Breast epithelium (tissue), 4 donors: ENCODE measurements at regions not wholly inside any gene's neighbourhood (a gene's known extent, or its start where the extent isn't known, plus 50 kb on each side); places are given as distances from the start of the nearest gene placed in this dataset.
"Not testable (repeated sequence)": the region's sequence is repeated elsewhere in the genome, so short reads cannot be mapped to it uniquely, and the experiment has no call there.

Experiments used
- DNase-seq, 2 donors: peaks; one replicate each; pipeline ENCODE4 v3.0.0-alpha.2; 2019; ENCODE audit warnings: low spot score in 2 of 2
- H3K27ac ChIP-seq, 2 donors: fragments of 200-600 bp; sonication (generic) in 1 of 2; one replicate each; pipeline ENCODE4 v1.5.1; 2016 to 2019; ENCODE audit warnings: mild to moderate bottlenecking in 1 of 2
- H3K27me3 ChIP-seq, 2 donors: fragments of 200-600 bp; sonication (generic) in 1 of 2; one replicate each; pipeline versions ENCODE4 v1.5.1 to v1.6.0; 2017 to 2019; ENCODE audit warnings: control low read depth in 1 of 2, mild to moderate bottlenecking in 1 of 2
- H3K36me3 ChIP-seq: fragments of 200-600 bp; one replicate; pipeline ENCODE4 v1.5.1; 2019
- H3K4me1 ChIP-seq, 2 donors: fragments of 200-600 bp; sonication (generic); one replicate each; pipeline ENCODE4 v1.5.1; 2016 to 2019; ENCODE audit warnings: control low read depth in 1 of 2
- H3K4me3 ChIP-seq, 3 donors: fragments of 200-600 bp; sonication (generic); 1 replicate in 2 of 3; 2 replicates in 1 of 3; pipeline ENCODE4 v1.5.1; 2016 to 2019; ENCODE audit warnings: mild to moderate bottlenecking in 3 of 3, moderate library complexity in 2 of 3
- H3K9me3 ChIP-seq, 2 donors: fragments of 200-600 bp; sonication (generic) in 1 of 2; one replicate each; pipeline ENCODE4 v1.5.1; 2016 to 2019; ENCODE audit warnings: control low read depth in 1 of 2
- POLR2A ChIP-seq: fragments of 450-650 bp; IDR thresholded peaks from one replicate; pipeline ENCODE4 v1.6.1; 2016; ENCODE audit warnings: antibody characterized with exemption, mild to moderate bottlenecking, moderate library complexity
- POLR2AphosphoS5 ChIP-seq, 3 donors: sonication (generic); formaldehyde crosslinking; IDR thresholded peaks; one replicate each; pipeline ENCODE4 v1.6.1; 2017; ENCODE audit warnings: antibody characterized with exemption in 3 of 3
- intact Hi-C: fragments of 100-400 bp; cut with DNase I; formaldehyde crosslinking; loops from one replicate; pipeline ENCODE4 v1.15.1; 2023; ENCODE audit warnings: low total_unique reads
- TF ChIP-seq, protein P1 (sequence below), 3 donors: fragments of 450-650 bp; IDR thresholded peaks; one replicate each; pipeline ENCODE4 v1.5.1; 2016 to 2017; ENCODE audit warnings: antibody characterized with exemption in 3 of 3, mild to moderate bottlenecking in 3 of 3, moderate library complexity in 3 of 3

GRCh38 chr1:94300731-94301130 lies 63.3 kb upstream of the ARHGAP29 start:
- Histone ChIP-seq H3K36me3 (no peaks in the 10 kb centered on the region), H3K9me3 (no peaks in the 10 kb centered on the region), H3K27me3 (no peaks in the 10 kb centered on the region), H3K4me1 (peaks cover 0 to 4% of the 10 kb centered on the region in 2 donors), H3K4me3 (no peak overlapping the region), H3K27ac (peak overlapping the region; percentile 64 to 88)
- TF ChIP-seq POLR2AphosphoS5 (IDR thresholded peaks at IDR 0.05) (no peak), POLR2A (no peak)
- TF ChIP-seq, protein P1, sequence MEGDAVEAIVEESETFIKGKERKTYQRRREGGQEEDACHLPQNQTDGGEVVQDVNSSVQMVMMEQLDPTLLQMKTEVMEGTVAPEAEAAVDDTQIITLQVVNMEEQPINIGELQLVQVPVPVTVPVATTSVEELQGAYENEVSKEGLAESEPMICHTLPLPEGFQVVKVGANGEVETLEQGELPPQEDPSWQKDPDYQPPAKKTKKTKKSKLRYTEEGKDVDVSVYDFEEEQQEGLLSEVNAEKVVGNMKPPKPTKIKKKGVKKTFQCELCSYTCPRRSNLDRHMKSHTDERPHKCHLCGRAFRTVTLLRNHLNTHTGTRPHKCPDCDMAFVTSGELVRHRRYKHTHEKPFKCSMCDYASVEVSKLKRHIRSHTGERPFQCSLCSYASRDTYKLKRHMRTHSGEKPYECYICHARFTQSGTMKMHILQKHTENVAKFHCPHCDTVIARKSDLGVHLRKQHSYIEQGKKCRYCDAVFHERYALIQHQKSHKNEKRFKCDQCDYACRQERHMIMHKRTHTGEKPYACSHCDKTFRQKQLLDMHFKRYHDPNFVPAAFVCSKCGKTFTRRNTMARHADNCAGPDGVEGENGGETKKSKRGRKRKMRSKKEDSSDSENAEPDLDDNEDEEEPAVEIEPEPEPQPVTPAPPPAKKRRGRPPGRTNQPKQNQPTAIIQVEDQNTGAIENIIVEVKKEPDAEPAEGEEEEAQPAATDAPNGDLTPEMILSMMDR (IDR thresholded peaks at IDR 0.05) = no peak
- intact Hi-C loops = no loop called here
- no peak for DNase-seq

GRCh38 chr1:94299627-94300553 lies 62.5 kb upstream of the ARHGAP29 start:
- no peak overlapping the region for H3K4me3 ChIP-seq
- TF ChIP-seq POLR2AphosphoS5 (IDR thresholded peaks at IDR 0.05) (peak in 1 of 3 donors; percentile 9), POLR2A (no peak)
- TF ChIP-seq, protein P1 (IDR thresholded peaks at IDR 0.05) = no peak
- no peaks in the 10 kb centered on the region for H3K9me3 ChIP-seq
- peak in 1 of 2 donors; percentile 25 for DNase-seq
- intact Hi-C loops = no loop called here
- H3K27ac ChIP-seq = peak overlapping the region; percentile 64 to 88
- H3K27me3 ChIP-seq = no peaks in the 10 kb centered on the region
- H3K4me1 ChIP-seq = peaks cover 0 to 4% of the 10 kb centered on the region in 2 donors
- no peaks in the 10 kb centered on the region for H3K36me3 ChIP-seq

DNA sequence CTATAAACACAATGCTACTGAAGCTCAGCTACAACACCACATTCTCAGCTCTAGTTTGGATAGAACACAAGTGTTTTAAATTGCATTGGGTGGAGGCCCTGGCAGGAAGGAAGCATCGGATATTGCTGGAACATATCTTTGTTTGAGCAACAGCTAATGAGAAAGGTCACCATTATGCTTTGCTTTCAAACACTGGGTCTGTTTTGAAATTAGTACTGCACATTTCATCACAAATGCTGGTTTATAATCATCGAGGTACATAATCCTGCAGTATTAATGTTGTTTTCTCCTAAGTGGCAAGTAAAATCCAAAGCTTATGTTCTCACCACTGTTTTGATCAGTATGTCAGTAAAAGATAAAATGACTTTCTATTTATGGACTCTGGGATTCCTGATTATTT lies 61.5 kb upstream of the ARHGAP29 start:
- H3K27me3 ChIP-seq = no peaks in the 10 kb centered on the region
- DNase-seq = peak in 1 of 2 donors; percentile 47
- intact Hi-C loops = no loop called here
- no peak overlapping the region for H3K4me3 ChIP-seq
- H3K36me3 ChIP-seq = no peaks in the 10 kb centered on the region
- no peaks in the 10 kb centered on the region for H3K9me3 ChIP-seq
- peak overlapping the region; percentile 64 to 88 for H3K27ac ChIP-seq
- H3K4me1 ChIP-seq = peaks cover 0 to 4% of the 10 kb centered on the region in 2 donors
- TF ChIP-seq, protein P1 (IDR thresholded peaks at IDR 0.05) = no peak
- peak in 2 of 3 donors; percentile 55 to 63 for TF ChIP-seq POLR2AphosphoS5 (IDR thresholded peaks at IDR 0.05)

DNA sequence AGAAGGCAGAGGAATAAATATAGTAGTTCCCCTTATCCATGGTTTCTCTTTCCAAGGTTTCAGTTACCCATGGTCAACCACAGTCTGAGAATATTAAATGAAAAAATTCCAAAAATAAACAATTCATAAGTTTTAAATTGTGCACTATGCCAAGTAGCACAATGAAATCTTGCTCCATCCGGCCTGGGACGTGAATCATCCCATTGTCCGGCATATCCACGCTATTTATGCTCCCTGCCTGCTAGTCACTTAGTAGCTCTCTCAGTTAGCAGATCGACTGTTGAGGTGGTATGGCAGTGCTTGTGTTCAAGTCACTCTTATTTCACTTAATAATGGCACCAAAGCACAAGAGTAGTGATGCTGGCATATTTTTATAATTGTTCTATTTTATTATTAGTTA lies 58.6 kb upstream of the ARHGAP29 start:
- Histone ChIP-seq H3K27ac (peak overlapping the region; percentile 21 to 30), H3K4me3 (no peak overlapping the region), H3K36me3 (no peaks in the 10 kb centered on the region), H3K9me3 (no peaks in the 10 kb centered on the region), H3K4me1 (peaks cover 0 to 4% of the 10 kb centered on the region in 2 donors), H3K27me3 (no peaks in the 10 kb centered on the region)
- TF ChIP-seq, protein P1 (IDR thresholded peaks at IDR 0.05) = no peak
- TF ChIP-seq POLR2AphosphoS5 (IDR thresholded peaks at IDR 0.05) (no peak), POLR2A (no peak)
- peak in 1 of 2 donors; percentile 39 for DNase-seq
- intact Hi-C loops = no loop called here

- H3K27me3 ChIP-seq, intact Hi-C loops, H3K9me3 ChIP-seq, H3K27ac ChIP-seq, H3K4me3 ChIP-seq, H3K36me3 ChIP-seq, H3K4me1 ChIP-seq, DNase-seq: not testable (repeated sequence)
These were observed 55.6 kb upstream of the ARHGAP29 start for GRCh38 chr1:94292978-94293377.

DNA sequence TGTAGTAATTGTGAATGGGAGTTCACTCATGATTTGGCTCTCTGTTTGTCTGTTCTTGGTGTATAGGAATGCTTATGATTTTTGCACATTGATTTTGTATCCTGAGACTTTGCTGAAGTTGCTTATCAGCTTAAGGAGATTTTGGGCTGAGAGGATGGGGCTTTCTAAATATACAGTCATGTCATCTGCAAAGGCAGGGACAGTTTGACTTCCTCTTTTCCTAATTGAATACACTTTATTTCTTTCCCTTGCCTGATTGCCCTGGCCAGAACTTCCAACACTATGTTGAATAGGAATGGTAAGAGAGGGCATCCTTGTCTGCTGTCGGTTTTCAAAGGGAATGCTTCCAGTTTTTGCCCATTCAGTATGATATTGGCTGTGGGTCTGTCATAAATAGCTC lies 51.9 kb upstream of the ARHGAP29 start:
- intact Hi-C loops, H3K9me3 ChIP-seq, H3K36me3 ChIP-seq, H3K27ac ChIP-seq, H3K27me3 ChIP-seq, H3K4me1 ChIP-seq, H3K4me3 ChIP-seq, DNase-seq: not testable (repeated sequence)
